Breast epithelium (tissue), 3 donors: ENCODE measurements at regions not wholly inside any gene's neighbourhood (a gene's known extent, or its start where the extent isn't known, plus 50 kb on each side); places are given as distances from the start of the nearest gene placed in this dataset.

ENCODE experiments used
- POLR2AphosphoS5 ChIP-seq, 3 donors: sonication (generic); formaldehyde crosslinking; IDR thresholded peaks; one replicate each; pipeline ENCODE4 v1.6.1; 2017; ENCODE audit warnings: antibody characterized with exemption in 3 of 3
- TF ChIP-seq, protein P1 (sequence below), 3 donors: fragments of 450-650 bp; IDR thresholded peaks; one replicate each; pipeline ENCODE4 v1.5.1; 2016 to 2017; ENCODE audit warnings: antibody characterized with exemption in 3 of 3, mild to moderate bottlenecking in 3 of 3, moderate library complexity in 3 of 3

- TF ChIP-seq, protein P1, sequence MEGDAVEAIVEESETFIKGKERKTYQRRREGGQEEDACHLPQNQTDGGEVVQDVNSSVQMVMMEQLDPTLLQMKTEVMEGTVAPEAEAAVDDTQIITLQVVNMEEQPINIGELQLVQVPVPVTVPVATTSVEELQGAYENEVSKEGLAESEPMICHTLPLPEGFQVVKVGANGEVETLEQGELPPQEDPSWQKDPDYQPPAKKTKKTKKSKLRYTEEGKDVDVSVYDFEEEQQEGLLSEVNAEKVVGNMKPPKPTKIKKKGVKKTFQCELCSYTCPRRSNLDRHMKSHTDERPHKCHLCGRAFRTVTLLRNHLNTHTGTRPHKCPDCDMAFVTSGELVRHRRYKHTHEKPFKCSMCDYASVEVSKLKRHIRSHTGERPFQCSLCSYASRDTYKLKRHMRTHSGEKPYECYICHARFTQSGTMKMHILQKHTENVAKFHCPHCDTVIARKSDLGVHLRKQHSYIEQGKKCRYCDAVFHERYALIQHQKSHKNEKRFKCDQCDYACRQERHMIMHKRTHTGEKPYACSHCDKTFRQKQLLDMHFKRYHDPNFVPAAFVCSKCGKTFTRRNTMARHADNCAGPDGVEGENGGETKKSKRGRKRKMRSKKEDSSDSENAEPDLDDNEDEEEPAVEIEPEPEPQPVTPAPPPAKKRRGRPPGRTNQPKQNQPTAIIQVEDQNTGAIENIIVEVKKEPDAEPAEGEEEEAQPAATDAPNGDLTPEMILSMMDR (IDR thresholded peaks at IDR 0.05), result no peak
- no peak for TF ChIP-seq POLR2AphosphoS5 (IDR thresholded peaks at IDR 0.05)
Measured at GRCh38 chr13:34430294-34430693, 511.8 kb upstream of the NBEA start.
